Stomach (tissue), 8 donors: ENCODE measurements at regions not wholly inside any gene's neighbourhood (a gene's known extent, or its start where the extent isn't known, plus 50 kb on each side); places are given as distances from the start of the nearest gene placed in this dataset.

ENCODE experiments used
- DNase-seq, 2 donors: peaks; one replicate each; pipeline versions ENCODE4 v3.0.0 to v3.0.0-alpha.2; 2013 to 2019
- H3K27ac ChIP-seq, 5 donors: fragments of 200-600 bp in 4 of 5; sonication (generic) in 4 of 5; one replicate each; pipeline ENCODE4 v1.5.1; 2013 to 2019; ENCODE audit warnings: mild to moderate bottlenecking in 1 of 5, moderate library complexity in 1 of 5
- H3K27me3 ChIP-seq, 3 donors: fragments of 200-600 bp; sonication (generic); one replicate each; pipeline ENCODE4 v1.5.1; 2017 to 2019; ENCODE audit warnings: mixed run types in 1 of 3
- H3K36me3 ChIP-seq, 4 donors: fragments of 200-600 bp; sonication (generic); 1 replicate in 3 of 4; 2 replicates in 1 of 4; pipeline ENCODE4 v1.5.1; 2016 to 2019
- H3K4me1 ChIP-seq, 4 donors: fragments of 200-600 bp; sonication (generic); one replicate each; pipeline ENCODE4 v1.5.1; 2016 to 2019
- H3K4me3 ChIP-seq, 4 donors: fragments of 200-600 bp; sonication (generic) in 3 of 4; one replicate each; pipeline ENCODE4 v1.5.1; 2016 to 2019; ENCODE audit warnings: mild to moderate bottlenecking in 1 of 4
- H3K9me3 ChIP-seq, 4 donors: fragments of 200-600 bp; sonication (generic); one replicate each; pipeline ENCODE4 v1.5.1; 2016 to 2019
- CTCF ChIP-seq, 7 experiments: fragments of 450-650 bp in 4 of 7; fragments of 200-600 bp in 3 of 7; sonication (generic) in 3 of 7; IDR thresholded peaks; one replicate each; pipeline ENCODE4 v1.5.1; 2016 to 2019; ENCODE audit warnings: antibody characterized with exemption in 7 of 7, control low read depth in 2 of 7, mild to moderate bottlenecking in 1 of 7
- EP300 ChIP-seq: sonication (generic); formaldehyde crosslinking; IDR thresholded peaks from one replicate; pipeline ENCODE4 v1.6.1; 2017; ENCODE audit warnings: antibody characterized with exemption
- POLR2A ChIP-seq, 4 donors: fragments of 450-650 bp; IDR thresholded peaks; one replicate each; pipeline ENCODE4 v1.6.1; 2016; ENCODE audit warnings: antibody characterized with exemption in 4 of 4, control low read depth in 2 of 4, mild to moderate bottlenecking in 1 of 4, moderate library complexity in 1 of 4
- POLR2AphosphoS5 ChIP-seq, 3 donors: sonication (generic); formaldehyde crosslinking; IDR thresholded peaks; one replicate each; pipeline ENCODE4 v1.6.1; 2016; ENCODE audit warnings: antibody characterized with exemption in 3 of 3
- WGBS, 5 donors: extraction: QIAGEN DNeasy Blood & Tissue Kit in 3 of 5; methylation state at CpG; one replicate each; pipeline versions ENCODE4 v1.1.5 to v1.1.7; 2013 to 2018; 5-methylcytosine and 5-hydroxymethylcytosine counted together
- intact Hi-C: fragments of 100-400 bp; cut with DNase I; formaldehyde crosslinking; loops from one replicate; pipeline ENCODE4 v1.15.1; 2023; ENCODE audit warnings: low total_unique reads
- donor health status: healthy with polysubstance abuse.
- donor health status: Bipolar disorder and iron deficiency.
- donor health status: healthy.

- intact Hi-C loops: no loop called here
- WGBS, 5 donors: 27 to 37% (median 34%) methylated on average over 22 of the region's 22 CpGs
- Histone ChIP-seq H3K27me3 (peaks cover 0 to 33% (median 0%) of the 10 kb centered on the region in 3 donors), H3K27ac (no peak overlapping the region), H3K4me1 (peaks cover 0 to 5% (median 0%) of the 10 kb centered on the region in 4 donors), H3K4me3 (no peak overlapping the region), H3K36me3 (no peaks in the 10 kb centered on the region), H3K9me3 (no peaks in the 10 kb centered on the region)
- TF ChIP-seq CTCF (IDR thresholded peaks at IDR 0.05) (peak in 3 of 7 experiments; percentile 41 to 59 (median 50)), EP300 (no peak), POLR2A (IDR thresholded peaks at IDR 0.05) (no peak), POLR2AphosphoS5 (IDR thresholded peaks at IDR 0.05) (no peak)
- peak; percentile 28 to 55 for DNase-seq
Observed at GRCh38 chr19:30799865-30800755, 427.9 kb downstream of the ZNF536 start.

GRCh38 chr19:30795727-30796126, 423.5 kb downstream of the ZNF536 start:
- intact Hi-C loops: no loop called here
- no peak overlapping the region for H3K27ac ChIP-seq

GRCh38 chr19:30792561-30793505, 420.6 kb downstream of the ZNF536 start:
- DNase-seq: no peak
- H3K4me3 ChIP-seq: no peak overlapping the region
- intact Hi-C loops: no loop called here
- WGBS, 5 donors: 66 to 76% (median 70%) methylated on average over 6 of the region's 6 CpGs
- no peak for TF ChIP-seq POLR2AphosphoS5 (IDR thresholded peaks at IDR 0.05)
- TF ChIP-seq POLR2A (IDR thresholded peaks at IDR 0.05): no peak
- no peak for TF ChIP-seq EP300
- no peak for TF ChIP-seq CTCF (IDR thresholded peaks at IDR 0.05)
- H3K36me3 ChIP-seq: no peaks in the 10 kb centered on the region
- peaks cover 0 to 20% (median 0%) of the 10 kb centered on the region in 3 donors for H3K27me3 ChIP-seq
- no peak overlapping the region for H3K27ac ChIP-seq
- H3K4me1 ChIP-seq: no peaks in the 10 kb centered on the region
- no peaks in the 10 kb centered on the region for H3K9me3 ChIP-seq

More at GRCh38 chr19:30795727-30796126, 423.5 kb downstream of the ZNF536 start:
- Histone ChIP-seq H3K4me1 (no peaks in the 10 kb centered on the region), H3K36me3 (no peaks in the 10 kb centered on the region), H3K9me3 (no peaks in the 10 kb centered on the region), H3K27me3 (peaks cover 0 to 36% (median 0%) of the 10 kb centered on the region in 3 donors), H3K4me3 (no peak overlapping the region)
- TF ChIP-seq POLR2A (IDR thresholded peaks at IDR 0.05) (no peak), EP300 (no peak), POLR2AphosphoS5 (IDR thresholded peaks at IDR 0.05) (no peak), CTCF (IDR thresholded peaks at IDR 0.05) (no peak)
- WGBS, 5 donors: 86 to 94% (median 89%) methylated on average over 3 to 5 of the region's 5 CpGs
- DNase-seq: no peak

- no peak for TF ChIP-seq POLR2AphosphoS5 (IDR thresholded peaks at IDR 0.05)
- no peak for TF ChIP-seq CTCF (IDR thresholded peaks at IDR 0.05)
- no peak for TF ChIP-seq POLR2A (IDR thresholded peaks at IDR 0.05)
- TF ChIP-seq EP300: no peak
- Histone ChIP-seq H3K27me3 (peaks cover 0 to 18% (median 0%) of the 10 kb centered on the region in 3 donors), H3K27ac (no peak overlapping the region), H3K36me3 (no peaks in the 10 kb centered on the region), H3K9me3 (no peaks in the 10 kb centered on the region), H3K4me1 (no peaks in the 10 kb centered on the region), H3K4me3 (no peak overlapping the region)
- intact Hi-C loops: no loop called here
- whole genome bisulfite sequencing, 5 donors: 60 to 64% (median 62%) methylated on average over 13 of the region's 13 CpGs
- no peak for DNase-seq
Observed at GRCh38 chr19:30791088-30791487, 418.9 kb downstream of the ZNF536 start.
